CD4-positive, alpha-beta T cell (primary cell): ENCODE measurements at regions not wholly inside any gene's neighbourhood (a gene's known extent, or its start where the extent isn't known, plus 50 kb on each side); places are given as distances from the start of the nearest gene placed in this dataset.
A peak's percentile ranks its signal among the peaks of the same experiment; 100 is the strongest.

Experiments used
- ATAC-seq: fragments of 200-7000 bp; cut with Tn5 transposase; one replicate; pipeline ENCODE4 v1.10.0; 2022; ENCODE audit warnings: mild to moderate bottlenecking; ENCODE audit not compliant: poor library complexity
- CTCF ChIA-PET: fragments of 350-600 bp; sonication (Branson Sonifier 250); formaldehyde crosslinking; loops from one replicate; lab custom pipeline; 2021; ENCODE audit warnings: antibody characterized with exemption, inconsistent platforms; lab: Charles Lee
- POLR2A ChIA-PET: fragments of 350-600 bp; sonication (Branson Sonifier 250); formaldehyde crosslinking; loops from one replicate; lab custom pipeline; 2021; ENCODE audit warnings: antibody characterized with exemption, inconsistent platforms; lab: Charles Lee
- DNase-seq, 14 experiments: peaks; one replicate each; pipeline ENCODE4 v3.0.0-alpha.2; 2013 to 2020; ENCODE audit warnings: mixed read lengths in 2 of 14
- H3K27ac ChIP-seq, 2 donors: one replicate each; pipeline versions ENCODE4 v1.5.1 to v1.7.0; 2013; ENCODE audit warnings: low read length in 2 of 2, low read depth in 1 of 2, mild to moderate bottlenecking in 1 of 2
- H3K27me3 ChIP-seq, 2 experiments: 1 replicate in 1 of 2; 2 replicates in 1 of 2; pipeline versions ENCODE4 v1.6.1 to v1.7.0; 2013; ENCODE audit warnings: low read length in 2 of 2, control low read depth in 1 of 2, mild to moderate bottlenecking in 1 of 2, moderate library complexity in 1 of 2; ENCODE audit not compliant: insufficient read depth in 2 of 2, control insufficient read depth in 1 of 2
- H3K36me3 ChIP-seq: one replicate; pipeline ENCODE4 v1.6.1; 2013; ENCODE audit warnings: low read length, control low read depth; ENCODE audit not compliant: insufficient read depth
- H3K4me1 ChIP-seq: one replicate; pipeline ENCODE4 v1.6.1; 2013; ENCODE audit warnings: low read length, control low read depth; ENCODE audit not compliant: insufficient read depth
- H3K4me3 ChIP-seq: one replicate; pipeline ENCODE4 v1.5.1; 2013; ENCODE audit warnings: mild to moderate bottlenecking, low read length, moderate library complexity
- H3K9me3 ChIP-seq, 2 experiments: 1 replicate in 1 of 2; 2 replicates in 1 of 2; pipeline versions ENCODE4 v1.6.1 to v1.7.0; 2013; ENCODE audit warnings: low read length in 2 of 2, mild to moderate bottlenecking in 2 of 2, control low read depth in 1 of 2, moderate library complexity in 1 of 2; ENCODE audit not compliant: control insufficient read depth in 1 of 2, insufficient read depth in 1 of 2
- H3K27ac Mint-ChIP-seq: one replicate; pipeline ENCODE4 v1.8.0; 2020; ENCODE audit warnings: mixed read lengths
- H3K27me3 Mint-ChIP-seq: one replicate; pipeline ENCODE4 v1.8.0; 2021; ENCODE audit warnings: mixed read lengths
- H3K36me3 Mint-ChIP-seq: one replicate; pipeline ENCODE4 v1.8.0; 2021; ENCODE audit warnings: low read depth, mixed read lengths
- H3K4me1 Mint-ChIP-seq: one replicate; pipeline ENCODE4 v1.8.0; 2021; ENCODE audit warnings: low read depth, mixed read lengths
- H3K4me3 Mint-ChIP-seq: one replicate; pipeline ENCODE4 v1.8.0; 2020; ENCODE audit warnings: mild to moderate bottlenecking, mixed read lengths
- H3K9me3 Mint-ChIP-seq: one replicate; pipeline ENCODE4 v1.8.0; 2020; ENCODE audit warnings: mixed read lengths
- intact Hi-C, 2 experiments: fragments of 100-400 bp; cut with DNase I in 1 of 2; cut with micrococcal nuclease in 1 of 2; formaldehyde crosslinking; loops; one replicate each; pipeline versions ENCODE4 v1.15.1 to v1.9.0; 2023 to 2025; cut with DNase I, micrococcal nuclease
- TF ChIP-seq, protein P1 (sequence below): fragments of 200-600 bp; IDR thresholded peaks from one replicate; pipeline ENCODE4 v1.8.0; 2022; ENCODE audit warnings: antibody characterized with exemption, mild to moderate bottlenecking

DNA sequence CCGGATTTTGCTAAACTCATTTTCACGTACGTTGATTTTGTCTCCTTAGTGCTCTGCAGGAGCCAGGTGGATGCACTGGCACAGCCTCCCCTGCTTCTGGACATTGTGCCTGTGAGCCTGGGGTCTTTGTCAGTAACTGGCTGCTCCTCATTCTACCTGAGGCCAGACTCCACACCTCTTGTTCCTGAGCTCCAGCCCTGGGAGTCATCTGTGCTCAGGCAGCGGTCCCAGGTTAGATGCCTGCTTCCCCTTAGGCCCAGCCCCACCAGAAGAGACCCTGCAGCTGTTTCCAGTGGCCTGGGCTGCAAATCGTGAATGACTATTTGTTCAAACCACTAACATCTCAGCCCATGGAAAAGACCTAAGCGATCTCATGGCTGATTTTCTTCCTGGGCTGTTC lies 129.1 kb downstream of the ERMARD start:
- Mint-ChIP-seq H3K27me3 (peaks cover 56% of the 10 kb centered on the region), H3K9me3 (no peaks in the 10 kb centered on the region), H3K4me1 (no peaks in the 10 kb centered on the region), H3K27ac (no peak overlapping the region), H3K4me3 (no peak overlapping the region), H3K36me3 (no peaks in the 10 kb centered on the region)
- TF ChIP-seq, protein P1, sequence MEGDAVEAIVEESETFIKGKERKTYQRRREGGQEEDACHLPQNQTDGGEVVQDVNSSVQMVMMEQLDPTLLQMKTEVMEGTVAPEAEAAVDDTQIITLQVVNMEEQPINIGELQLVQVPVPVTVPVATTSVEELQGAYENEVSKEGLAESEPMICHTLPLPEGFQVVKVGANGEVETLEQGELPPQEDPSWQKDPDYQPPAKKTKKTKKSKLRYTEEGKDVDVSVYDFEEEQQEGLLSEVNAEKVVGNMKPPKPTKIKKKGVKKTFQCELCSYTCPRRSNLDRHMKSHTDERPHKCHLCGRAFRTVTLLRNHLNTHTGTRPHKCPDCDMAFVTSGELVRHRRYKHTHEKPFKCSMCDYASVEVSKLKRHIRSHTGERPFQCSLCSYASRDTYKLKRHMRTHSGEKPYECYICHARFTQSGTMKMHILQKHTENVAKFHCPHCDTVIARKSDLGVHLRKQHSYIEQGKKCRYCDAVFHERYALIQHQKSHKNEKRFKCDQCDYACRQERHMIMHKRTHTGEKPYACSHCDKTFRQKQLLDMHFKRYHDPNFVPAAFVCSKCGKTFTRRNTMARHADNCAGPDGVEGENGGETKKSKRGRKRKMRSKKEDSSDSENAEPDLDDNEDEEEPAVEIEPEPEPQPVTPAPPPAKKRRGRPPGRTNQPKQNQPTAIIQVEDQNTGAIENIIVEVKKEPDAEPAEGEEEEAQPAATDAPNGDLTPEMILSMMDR, result no peak
- intact Hi-C loops, result no loop called here
- Histone ChIP-seq H3K4me1 (no peaks in the 10 kb centered on the region), H3K27me3 (peaks cover 0 to 13% of the 10 kb centered on the region in 2 experiments), H3K27ac (no peak overlapping the region), H3K36me3 (no peaks in the 10 kb centered on the region), H3K4me3 (no peak overlapping the region), H3K9me3 (no peaks in the 10 kb centered on the region)
- POLR2A ChIA-PET, result no interaction called here
- DNase-seq (no peak), ATAC-seq (no peak)
- CTCF ChIA-PET, result no interaction called here

DNA sequence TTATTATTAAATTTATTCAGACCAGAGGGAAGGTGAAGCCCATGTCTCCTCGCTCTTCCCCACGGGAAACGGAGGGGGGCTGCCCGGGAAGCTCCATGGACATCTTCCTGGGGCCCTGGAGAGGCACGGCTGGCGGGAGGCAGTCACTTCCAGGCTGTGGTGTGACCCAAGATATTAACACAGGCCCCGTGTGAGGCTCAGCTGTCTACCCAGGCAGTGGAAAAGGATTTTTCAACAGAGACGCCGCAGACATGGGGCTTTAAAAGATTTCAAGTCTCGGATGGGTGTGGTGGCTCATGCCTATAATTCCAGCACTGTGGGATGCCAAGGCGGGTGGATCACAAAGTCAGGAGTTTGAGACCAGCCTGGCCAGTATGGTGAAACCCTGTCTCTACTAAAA lies 117.9 kb downstream of the ERMARD start:
- ChIA-PET CTCF (no interaction called here), POLR2A (no interaction called here)
- Histone ChIP-seq H3K4me1 (peaks cover 30% of the 10 kb centered on the region), H3K4me3 (no peak overlapping the region), H3K36me3 (no peaks in the 10 kb centered on the region), H3K9me3 (no peaks in the 10 kb centered on the region), H3K27ac (no peak overlapping the region), H3K27me3 (no peaks in the 10 kb centered on the region)
- H3K4me3 Mint-ChIP-seq, result no peak overlapping the region
- H3K27me3 Mint-ChIP-seq, result no peaks in the 10 kb centered on the region
- H3K9me3 Mint-ChIP-seq, result no peaks in the 10 kb centered on the region
- TF ChIP-seq, protein P1, result no peak
- no peaks in the 10 kb centered on the region for H3K4me1 Mint-ChIP-seq
- intact Hi-C loops, result no loop called here
- no peak overlapping the region for H3K27ac Mint-ChIP-seq
- no peak for ATAC-seq
- no peak for DNase-seq
- no peaks in the 10 kb centered on the region for H3K36me3 Mint-ChIP-seq

DNA sequence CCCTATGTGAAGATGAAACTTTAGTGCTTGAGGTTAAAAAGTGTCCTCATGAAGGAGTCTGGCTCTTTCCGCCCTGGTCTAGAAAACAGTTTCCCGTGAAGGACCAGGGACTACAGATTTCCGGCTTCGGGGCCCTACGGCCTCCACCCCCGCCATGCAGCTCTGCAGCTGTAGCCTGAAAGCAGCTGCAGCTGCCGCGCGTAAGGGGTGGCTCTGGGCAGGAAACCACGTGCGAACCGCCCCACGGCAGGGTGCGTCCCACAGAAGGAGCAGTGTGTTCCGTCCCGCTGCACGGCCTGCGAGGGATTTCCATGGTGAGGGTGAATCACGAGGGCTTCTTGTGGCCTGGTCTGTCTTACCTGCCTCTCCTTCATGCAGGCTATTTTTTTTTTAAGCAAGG lies 117.0 kb downstream of the ERMARD start:
- H3K4me1 ChIP-seq, result peaks cover 30% of the 10 kb centered on the region
- H3K27ac ChIP-seq, result no peak overlapping the region
- ChIA-PET POLR2A (no interaction called here), CTCF (no interaction called here)
- Mint-ChIP-seq H3K4me1 (peaks cover 3% of the 10 kb centered on the region), H3K36me3 (no peaks in the 10 kb centered on the region), H3K4me3 (no peak overlapping the region), H3K9me3 (no peaks in the 10 kb centered on the region), H3K27ac (no peak overlapping the region), H3K27me3 (no peaks in the 10 kb centered on the region)
- DNase-seq (peak in 13 of 14 experiments; percentile 2 to 78 (median 45)), ATAC-seq (peak; percentile 71)
- TF ChIP-seq, protein P1, result no peak
- no peaks in the 10 kb centered on the region for H3K36me3 ChIP-seq
- intact Hi-C loops, result no loop called here
- H3K9me3 ChIP-seq, result no peaks in the 10 kb centered on the region
- no peak overlapping the region for H3K4me3 ChIP-seq
- no peaks in the 10 kb centered on the region for H3K27me3 ChIP-seq
